H1 (cell line): ENCODE measurements at regions not wholly inside any gene's neighbourhood (a gene's known extent, or its start where the extent isn't known, plus 50 kb on each side); places are given as distances from the start of the nearest gene placed in this dataset.

ENCODE experiments used
- CTCF ChIA-PET: fragments of 300-600 bp; sonication (Branson Sonifier 250); formaldehyde crosslinking; loops from one replicate; lab custom pipeline; 2021; ENCODE audit not compliant: partially characterized antibody; lab: Charles Lee
- POLR2A ChIA-PET: fragments of 300-600 bp; sonication (Branson Sonifier 250); formaldehyde crosslinking; loops from one replicate; lab custom pipeline; 2021; ENCODE audit warnings: inconsistent platforms; ENCODE audit not compliant: partially characterized antibody; lab: Charles Lee
- DNase-seq, 2 experiments: peaks; one replicate each; pipeline versions ENCODE4 v3.0.0 to v3.0.0-alpha.2; 2010 to 2022; ENCODE audit warnings: low spot score in 2 of 2, low read depth in 1 of 2, mixed read lengths in 1 of 2
- FAIRE-seq: peaks from 2 replicates; lab custom pipeline; 2011; peaks lifted over from hg19 to GRCh38; lab: Jason Lieb, UNC
- H2AFZ ChIP-seq: 2 replicates; pipeline ENCODE4 v1.8.1; 2012; ENCODE audit warnings: low read length, inconsistent platforms
- H2AK5ac ChIP-seq: 2 replicates; pipeline ENCODE4 v1.6.1; 2013; ENCODE audit warnings: low read depth, low read length
- H2BK120ac ChIP-seq: replicated peaks from 2 replicates; pipeline ENCODE3; 2013; ENCODE audit warnings: low read depth, low read length, inconsistent platforms
- H2BK12ac ChIP-seq: 2 replicates; pipeline ENCODE4 v1.6.1; 2013; ENCODE audit warnings: low read depth, low read length
- H2BK15ac ChIP-seq: 2 replicates; pipeline ENCODE4 v1.6.1; 2013; ENCODE audit warnings: low read length
- H2BK20ac ChIP-seq: 2 replicates; pipeline ENCODE4 v1.6.1; 2013; ENCODE audit warnings: low read length
- H2BK5ac ChIP-seq: 2 replicates; pipeline ENCODE4 v1.6.1; 2013; ENCODE audit warnings: low read depth, low read length
- H3K14ac ChIP-seq: 2 replicates; pipeline ENCODE4 v1.6.1; 2013; ENCODE audit warnings: inconsistent platforms; ENCODE audit not compliant: insufficient read length
- H3K18ac ChIP-seq: 2 replicates; pipeline ENCODE4 v1.6.1; 2013; ENCODE audit warnings: low read length; ENCODE audit errors: extremely low read depth
- H3K23ac ChIP-seq: 2 replicates; pipeline ENCODE4 v1.6.1; 2013; ENCODE audit warnings: inconsistent platforms; ENCODE audit not compliant: insufficient read length
- H3K23me2 ChIP-seq: 2 replicates; pipeline ENCODE4 v1.6.1; 2013; ENCODE audit warnings: low read depth, low read length
- H3K27ac ChIP-seq: 2 replicates; pipeline ENCODE4 v1.6.1; 2011; ENCODE audit warnings: low read depth, low read length, inconsistent platforms
- H3K27me3 ChIP-seq, 4 experiments: replicated peaks in 1 of 4; 1 replicate in 1 of 4; 2 replicates in 3 of 4; pipeline versions ENCODE4 v1.6.1 to v1.8.1; 2011 to 2013; ENCODE audit warnings: low read length in 3 of 4, mild to moderate bottlenecking in 3 of 4, inconsistent platforms in 2 of 4, mixed read lengths in 2 of 4, moderate library complexity in 1 of 4; ENCODE audit not compliant: control insufficient read depth in 3 of 4, insufficient read depth in 3 of 4; ENCODE audit errors: extremely low read depth in 1 of 4
- H3K36me3 ChIP-seq, 4 experiments: 2 replicates each; pipeline versions ENCODE4 v1.6.1 to v1.8.1; 2011 to 2013; ENCODE audit warnings: mild to moderate bottlenecking in 4 of 4, low read length in 3 of 4, moderate library complexity in 2 of 4, control low read depth in 1 of 4, inconsistent platforms in 1 of 4; ENCODE audit not compliant: insufficient read depth in 4 of 4, control insufficient read depth in 2 of 4
- H3K4ac ChIP-seq: replicated peaks from 2 replicates; pipeline ENCODE3; 2013; ENCODE audit warnings: low read length, low read depth, mixed read lengths, inconsistent platforms; ENCODE audit not compliant: insufficient read length
- H3K4me1 ChIP-seq, 4 experiments: replicated peaks in 1 of 4; 1 replicate in 1 of 4; 2 replicates in 3 of 4; pipeline versions ENCODE4 v1.6.1 to v1.8.1; 2011 to 2013; ENCODE audit warnings: low read length in 3 of 4, inconsistent platforms in 2 of 4, mixed read lengths in 1 of 4; ENCODE audit not compliant: insufficient read depth in 4 of 4, control insufficient read depth in 3 of 4
- H3K4me2 ChIP-seq, 2 experiments: 2 replicates each; pipeline versions ENCODE4 v1.6.1 to v1.8.1; 2011 to 2013; ENCODE audit warnings: low read depth in 2 of 2, low read length in 2 of 2, control low read depth in 1 of 2, inconsistent platforms in 1 of 2, mild to moderate bottlenecking in 1 of 2; ENCODE audit not compliant: insufficient read depth in 1 of 2
- H3K4me3 ChIP-seq, 4 experiments: fragments of 200-600, 300-600 bp in 1 of 4; sonication (generic), shearing (Covaris generic), sonication (Bioruptor Twin) in 1 of 4; 2 replicates each; pipeline versions ENCODE4 v1.5.1 to v1.8.1; 2011 to 2016; ENCODE audit warnings: low read length in 4 of 4, low read depth in 3 of 4, control low read depth in 2 of 4, inconsistent platforms in 2 of 4, mild to moderate bottlenecking in 2 of 4, mixed read lengths in 1 of 4, moderate library complexity in 1 of 4; ENCODE audit not compliant: insufficient read depth in 2 of 4; ENCODE audit errors: extremely low read depth in 1 of 4
- H3K56ac ChIP-seq: replicated peaks from 2 replicates; pipeline ENCODE3; 2013; ENCODE audit warnings: low read depth, mild to moderate bottlenecking, mixed read lengths, low read length, inconsistent platforms; ENCODE audit not compliant: insufficient read length
- H3K79me1 ChIP-seq: 2 replicates; pipeline ENCODE4 v1.6.1; 2013; ENCODE audit warnings: low read depth, low read length, control low read depth
- H3K79me2 ChIP-seq, 2 experiments: 2 replicates each; pipeline versions ENCODE4 v1.6.1 to v1.8.1; 2012 to 2013; ENCODE audit warnings: low read length in 2 of 2, mild to moderate bottlenecking in 2 of 2, inconsistent platforms in 1 of 2; ENCODE audit not compliant: insufficient read depth in 2 of 2, control insufficient read depth in 1 of 2
- H3K9ac ChIP-seq, 4 experiments: replicated peaks in 1 of 4; 1 replicate in 1 of 4; 2 replicates in 3 of 4; pipeline versions ENCODE4 v1.6.1 to v1.8.1; 2011 to 2013; ENCODE audit warnings: low read depth in 3 of 4, low read length in 3 of 4, control low read depth in 2 of 4, mild to moderate bottlenecking in 2 of 4, moderate library complexity in 2 of 4, inconsistent platforms in 1 of 4; ENCODE audit errors: extremely low read depth in 1 of 4
- H3K9me3 ChIP-seq, 2 experiments: 2 replicates each; pipeline versions ENCODE4 v1.6.1 to v1.8.1; 2012 to 2013; ENCODE audit warnings: mild to moderate bottlenecking in 2 of 2, moderate library complexity in 2 of 2, control low read depth in 1 of 2, inconsistent platforms in 1 of 2, low read depth in 1 of 2, low read length in 1 of 2, mixed read lengths in 1 of 2; ENCODE audit not compliant: insufficient read depth in 2 of 2
- H4K20me1 ChIP-seq, 2 experiments: replicated peaks in 1 of 2; 2 replicates each; pipeline versions ENCODE3 to v1.8.1; 2011 to 2013; ENCODE audit warnings: inconsistent platforms in 2 of 2, low read length in 2 of 2, mild to moderate bottlenecking in 1 of 2; ENCODE audit not compliant: insufficient read depth in 2 of 2, control insufficient read depth in 1 of 2
- H4K5ac ChIP-seq: 2 replicates; pipeline ENCODE4 v1.6.1; 2013; ENCODE audit warnings: low read length, low read depth, mixed read lengths, inconsistent platforms; ENCODE audit not compliant: insufficient read length
- H4K8ac ChIP-seq: 2 replicates; pipeline ENCODE4 v1.8.0; 2013; ENCODE audit warnings: mild to moderate bottlenecking, moderate library complexity, low read length, inconsistent platforms; ENCODE audit not compliant: insufficient read depth; ENCODE audit errors: extremely low read depth
- H4K91ac ChIP-seq: replicated peaks from 2 replicates; pipeline ENCODE3; 2013; ENCODE audit warnings: low read length, mixed read lengths, inconsistent platforms; ENCODE audit not compliant: insufficient read length
- CHD2 ChIP-seq: IDR thresholded peaks from 2 replicates; pipeline ENCODE4 v1.6.1; 2012; ENCODE audit warnings: low read length, improper control_type of control experiment
- EP300 ChIP-seq, 2 experiments: IDR thresholded peaks; 1 replicate in 1 of 2; 2 replicates in 1 of 2; pipeline ENCODE4 v1.6.1; 2011 to 2012; ENCODE audit warnings: low read depth in 2 of 2, low read length in 2 of 2, mild to moderate bottlenecking in 2 of 2, borderline replicate concordance in 1 of 2, inconsistent platforms in 1 of 2, moderate library complexity in 1 of 2
- GTF2F1 ChIP-seq: IDR thresholded peaks from 2 replicates; pipeline ENCODE4 v1.6.1; 2012; ENCODE audit warnings: low read depth, low read length, improper control_type of control experiment, borderline replicate concordance
- HDAC2 ChIP-seq, 2 experiments: fragments of 300-600 bp in 1 of 2; sonication (generic) in 1 of 2; IDR thresholded peaks; 2 replicates each; pipeline ENCODE4 v1.6.1; 2011 to 2012; ENCODE audit warnings: low read depth in 2 of 2, low read length in 2 of 2, mild to moderate bottlenecking in 2 of 2, moderate library complexity in 2 of 2, borderline replicate concordance in 1 of 2, inconsistent platforms in 1 of 2
- KDM4A ChIP-seq: IDR thresholded peaks from one replicate; pipeline ENCODE4 v1.7.1; 2012; ENCODE audit warnings: low read depth, mild to moderate bottlenecking, moderate library complexity, low read length, inconsistent platforms; ENCODE audit not compliant: severe bottlenecking
- RXRA ChIP-seq: IDR thresholded peaks from 2 replicates; pipeline ENCODE4 v1.6.1; 2011; ENCODE audit warnings: low read depth, mild to moderate bottlenecking, low read length, moderate library complexity; ENCODE audit not compliant: insufficient read depth
- SIRT6 ChIP-seq: IDR thresholded peaks from one replicate; pipeline ENCODE4 v1.7.1; 2012; ENCODE audit warnings: low read length, inconsistent platforms
- SIX5 ChIP-seq: IDR thresholded peaks from 2 replicates; pipeline ENCODE4 v1.6.1; 2011; ENCODE audit warnings: mild to moderate bottlenecking, low read depth, low read length
- SP2 ChIP-seq: IDR thresholded peaks from 2 replicates; pipeline ENCODE4 v1.6.1; 2012; ENCODE audit warnings: mild to moderate bottlenecking, low read length, inconsistent platforms
- SP4 ChIP-seq: IDR thresholded peaks from 2 replicates; pipeline ENCODE4 v1.6.1; 2012; ENCODE audit warnings: low read length, inconsistent platforms
- TAF1 ChIP-seq: IDR thresholded peaks from 2 replicates; pipeline ENCODE4 v1.6.1; 2011; ENCODE audit warnings: mild to moderate bottlenecking, low read depth, low read length
- TCF12 ChIP-seq: IDR thresholded peaks from 2 replicates; pipeline ENCODE4 v1.6.1; 2011; ENCODE audit warnings: low read depth, mild to moderate bottlenecking, low read length
- WGBS, 2 experiments: shearing (Covaris generic) in 1 of 2; methylation state at CpG; one replicate each; pipeline versions ENCODE4 v1.1.6 to v1.1.7; 2013 to 2015; ENCODE audit warnings: low lambda C conversion rate in 2 of 2, mixed read lengths in 2 of 2, inconsistent platforms in 1 of 2, low coverage in 1 of 2, missing lambda C conversion rate in 1 of 2; ENCODE audit not compliant: insufficient replicate concordance in 2 of 2, insufficient coverage in 1 of 2, insufficient read length in 1 of 2; ENCODE audit errors: extremely low coverage in 1 of 2, missing lambda C conversion rate in 1 of 2; 5-methylcytosine and 5-hydroxymethylcytosine counted together
- TF ChIP-seq, protein P1 (sequence below): IDR thresholded peaks from 2 replicates; pipeline ENCODE4 v1.6.1; 2011; ENCODE audit warnings: low read length, improper control_type of control experiment

DNA sequence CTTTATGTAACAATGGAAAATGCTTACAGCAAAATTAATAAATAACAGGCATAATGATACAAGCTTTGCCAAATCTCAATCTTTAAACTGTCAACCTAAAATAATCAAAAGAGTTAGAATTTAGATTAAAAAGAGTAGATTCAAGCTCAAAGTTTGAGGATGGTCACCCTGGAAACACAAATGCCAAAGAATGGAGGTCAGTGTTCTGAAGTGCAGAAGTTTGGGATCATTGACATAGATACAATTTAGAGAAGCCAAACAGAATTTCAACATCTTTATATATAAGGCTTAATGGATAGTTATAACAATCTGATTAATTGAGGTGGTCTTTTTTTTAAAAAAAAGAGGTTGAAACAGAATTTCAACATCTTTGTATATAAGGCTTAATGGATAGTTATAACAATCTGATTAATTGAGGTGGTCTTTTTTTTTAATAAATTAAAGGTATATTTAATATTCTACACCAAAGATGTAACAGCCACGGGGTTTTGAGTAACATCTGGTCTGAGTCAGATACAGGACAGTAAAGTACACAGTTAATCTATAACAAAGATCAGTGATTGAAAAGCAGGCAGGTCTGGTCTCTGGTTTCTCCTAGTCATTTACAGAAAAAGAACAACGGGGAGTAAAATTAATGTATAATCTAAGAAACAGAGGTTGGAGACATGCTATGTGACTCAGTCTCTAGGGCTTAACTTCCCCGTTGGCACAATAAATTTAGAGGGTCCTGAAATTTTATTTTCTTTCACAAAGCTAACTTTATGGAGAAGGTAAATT lies 490.7 kb downstream of the GBE1 start:
- Histone ChIP-seq H3K36me3 (no peaks in the 10 kb centered on the region), H2BK20ac (no peak overlapping the region), H3K27ac (no peak overlapping the region), H3K79me1 (no peaks in the 10 kb centered on the region), H3K4ac (no peak overlapping the region), H4K20me1 (no peaks in the 10 kb centered on the region), H3K14ac (no peak overlapping the region), H3K4me1 (no peaks in the 10 kb centered on the region), H2AK5ac (no peak overlapping the region), H4K8ac (no peak overlapping the region), H4K5ac (no peak overlapping the region), H3K9ac (no peak overlapping the region), H3K56ac (no peak overlapping the region), H2BK5ac (no peak overlapping the region), H3K23me2 (no peaks in the 10 kb centered on the region), H4K91ac (no peak overlapping the region), H3K79me2 (no peaks in the 10 kb centered on the region), H3K23ac (no peak overlapping the region), H3K4me3 (no peak overlapping the region), H2BK15ac (no peak overlapping the region), H3K18ac (no peak overlapping the region), H2BK12ac (no peak overlapping the region), H3K4me2 (no peak overlapping the region), H2AFZ (no peak overlapping the region), H2BK120ac (no peak overlapping the region), H3K9me3 (no peaks in the 10 kb centered on the region), H3K27me3 (no peaks in the 10 kb centered on the region)
- no peak for DNase-seq
- ChIA-PET POLR2A (no interaction called here), CTCF (interaction anchor here (0.6 kb wide), 1 partner anchor 93 kb away, joined by 3 read pairs; no protein-coding TSS in a partner anchor)
- no peak for FAIRE-seq
- 93% methylated on average over 3 of the region's 3 CpGs; no CpG with 5 or more reads in 1 of the 2 experiments for WGBS, 2 experiments
- TF ChIP-seq, protein P1, sequence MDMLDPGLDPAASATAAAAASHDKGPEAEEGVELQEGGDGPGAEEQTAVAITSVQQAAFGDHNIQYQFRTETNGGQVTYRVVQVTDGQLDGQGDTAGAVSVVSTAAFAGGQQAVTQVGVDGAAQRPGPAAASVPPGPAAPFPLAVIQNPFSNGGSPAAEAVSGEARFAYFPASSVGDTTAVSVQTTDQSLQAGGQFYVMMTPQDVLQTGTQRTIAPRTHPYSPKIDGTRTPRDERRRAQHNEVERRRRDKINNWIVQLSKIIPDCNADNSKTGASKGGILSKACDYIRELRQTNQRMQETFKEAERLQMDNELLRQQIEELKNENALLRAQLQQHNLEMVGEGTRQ: no peak
- no peak for TF ChIP-seq EP300 (IDR thresholded peaks at IDR 0.05; ENCODE audit: borderline replicate concordance in 1 of 2, low read depth in 2 of 2, low read length in 2 of 2)
- no peak for TF ChIP-seq SIRT6
- TF ChIP-seq HDAC2 (IDR thresholded peaks at IDR 0.05; ENCODE audit: borderline replicate concordance in 1 of 2, low read depth in 2 of 2, low read length in 2 of 2): no peak
- TF ChIP-seq SP2: no peak
- no peak for TF ChIP-seq TAF1
- TF ChIP-seq CHD2: no peak
- no peak for TF ChIP-seq KDM4A
- no peak for TF ChIP-seq TCF12
- no peak for TF ChIP-seq SIX5
- no peak for TF ChIP-seq GTF2F1
- no peak for TF ChIP-seq SP4
- no peak for TF ChIP-seq RXRA
- TF ChIP-seq, all 59 proteins: peak for 0
